HEK293 (cell line): ENCODE measurements at regions not wholly inside any gene's neighbourhood (a gene's known extent, or its start where the extent isn't known, plus 50 kb on each side); places are given as distances from the start of the nearest gene placed in this dataset.

ENCODE experiments used
- CTCF ChIP-seq: fragments of 450-650 bp; formaldehyde crosslinking; IDR thresholded peaks from 2 replicates; pipeline ENCODE4 v1.5.1; 2016; ENCODE audit warnings: missing biosample characterization, missing genetic modification characterization
- PRDM6 ChIP-seq: fragments of 450-650 bp; formaldehyde crosslinking; IDR thresholded peaks from 2 replicates; pipeline ENCODE4 v1.5.1; 2017; ENCODE audit warnings: missing biosample characterization, missing genetic modification characterization
- TSHZ1 ChIP-seq: fragments of 450-650 bp; formaldehyde crosslinking; IDR thresholded peaks from 2 replicates; pipeline ENCODE4 v1.5.1; 2016; ENCODE audit warnings: missing biosample characterization, missing genetic modification characterization, borderline replicate concordance
- ZBTB8A ChIP-seq: fragments of 450-650 bp; formaldehyde crosslinking; IDR thresholded peaks from 2 replicates; pipeline ENCODE4 v1.5.1; 2016; ENCODE audit warnings: missing biosample characterization, missing genetic modification characterization
- ZNF24 ChIP-seq: fragments of 450-650 bp; formaldehyde crosslinking; IDR thresholded peaks from 2 replicates; pipeline ENCODE4 v1.5.1; 2016; ENCODE audit warnings: missing biosample characterization, missing genetic modification characterization
- ZNF324 ChIP-seq: fragments of 450-650 bp; formaldehyde crosslinking; IDR thresholded peaks from 2 replicates; pipeline ENCODE4 v1.5.1; 2016; ENCODE audit warnings: missing biosample characterization, missing genetic modification characterization
- ZNF571 ChIP-seq: fragments of 450-650 bp; formaldehyde crosslinking; IDR thresholded peaks from 2 replicates; pipeline ENCODE4 v1.5.0; 2017; ENCODE audit warnings: missing biosample characterization, missing genetic modification characterization
- TF ChIP-seq, protein P1 (sequence below): fragments of 450-650 bp; formaldehyde crosslinking; conservative IDR thresholded peaks from 2 replicates; pipeline ENCODE4 v1.5.1; 2016; ENCODE audit warnings: low read depth, missing biosample characterization, missing genetic modification characterization

DNA sequence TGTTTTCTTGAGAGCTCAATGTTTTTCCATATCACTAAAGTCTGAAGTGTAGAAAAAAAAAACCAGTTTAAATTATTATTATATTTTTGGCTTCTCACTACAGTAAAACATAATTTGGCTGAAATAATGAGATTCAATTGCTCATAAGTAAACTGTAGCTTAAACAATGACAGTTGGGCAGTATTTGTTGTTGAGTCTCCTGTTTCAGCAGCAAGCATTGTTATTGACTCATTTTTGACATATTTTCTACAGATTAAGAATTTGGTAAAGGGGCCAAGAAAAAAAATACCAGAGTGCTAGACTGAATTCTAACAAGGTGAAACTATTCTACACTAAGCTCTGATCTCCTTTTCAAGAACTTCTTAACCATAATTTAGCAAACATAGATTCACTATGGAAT, 2070.4 kb upstream of the CELF4 start:
- no peak for TF ChIP-seq ZNF324 (tag by site-specific recombination)
- no peak for TF ChIP-seq ZNF24 (tag by site-specific recombination)
- TF ChIP-seq CTCF (tag by site-specific recombination): no peak
- no peak for TF ChIP-seq TSHZ1 (tag by site-specific recombination)
- TF ChIP-seq ZNF571 (tag by site-specific recombination): no peak
- TF ChIP-seq, protein P1, sequence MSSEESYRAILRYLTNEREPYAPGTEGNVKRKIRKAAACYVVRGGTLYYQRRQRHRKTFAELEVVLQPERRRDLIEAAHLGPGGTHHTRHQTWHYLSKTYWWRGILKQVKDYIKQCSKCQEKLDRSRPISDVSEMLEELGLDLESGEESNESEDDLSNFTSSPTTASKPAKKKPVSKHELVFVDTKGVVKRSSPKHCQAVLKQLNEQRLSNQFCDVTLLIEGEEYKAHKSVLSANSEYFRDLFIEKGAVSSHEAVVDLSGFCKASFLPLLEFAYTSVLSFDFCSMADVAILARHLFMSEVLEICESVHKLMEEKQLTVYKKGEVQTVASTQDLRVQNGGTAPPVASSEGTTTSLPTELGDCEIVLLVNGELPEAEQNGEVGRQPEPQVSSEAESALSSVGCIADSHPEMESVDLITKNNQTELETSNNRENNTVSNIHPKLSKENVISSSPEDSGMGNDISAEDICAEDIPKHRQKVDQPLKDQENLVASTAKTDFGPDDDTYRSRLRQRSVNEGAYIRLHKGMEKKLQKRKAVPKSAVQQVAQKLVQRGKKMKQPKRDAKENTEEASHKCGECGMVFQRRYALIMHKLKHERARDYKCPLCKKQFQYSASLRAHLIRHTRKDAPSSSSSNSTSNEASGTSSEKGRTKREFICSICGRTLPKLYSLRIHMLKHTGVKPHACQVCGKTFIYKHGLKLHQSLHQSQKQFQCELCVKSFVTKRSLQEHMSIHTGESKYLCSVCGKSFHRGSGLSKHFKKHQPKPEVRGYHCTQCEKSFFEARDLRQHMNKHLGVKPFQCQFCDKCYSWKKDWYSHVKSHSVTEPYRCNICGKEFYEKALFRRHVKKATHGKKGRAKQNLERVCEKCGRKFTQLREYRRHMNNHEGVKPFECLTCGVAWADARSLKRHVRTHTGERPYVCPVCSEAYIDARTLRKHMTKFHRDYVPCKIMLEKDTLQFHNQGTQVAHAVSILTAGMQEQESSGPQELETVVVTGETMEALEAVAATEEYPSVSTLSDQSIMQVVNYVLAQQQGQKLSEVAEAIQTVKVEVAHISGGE (tag by site-specific recombination): no peak
- no peak for TF ChIP-seq PRDM6 (tag by site-specific recombination)
- TF ChIP-seq ZBTB8A (tag by site-specific recombination): no peak
